HG02840 (cell line): ENCODE measurements at regions not wholly inside any gene's neighbourhood (a gene's known extent, or its start where the extent isn't known, plus 50 kb on each side); places are given as distances from the start of the nearest gene placed in this dataset.

Source experiments
- ATAC-seq: cut with Tn5 transposase; IDR thresholded peaks from one replicate; pipeline ENCODE4 v1.9.1; 2021; ENCODE audit warnings: mild to moderate bottlenecking, moderate library complexity, moderate number of reproducible peaks; ENCODE audit not compliant: unreplicated experiment, low FRiP score

DNA sequence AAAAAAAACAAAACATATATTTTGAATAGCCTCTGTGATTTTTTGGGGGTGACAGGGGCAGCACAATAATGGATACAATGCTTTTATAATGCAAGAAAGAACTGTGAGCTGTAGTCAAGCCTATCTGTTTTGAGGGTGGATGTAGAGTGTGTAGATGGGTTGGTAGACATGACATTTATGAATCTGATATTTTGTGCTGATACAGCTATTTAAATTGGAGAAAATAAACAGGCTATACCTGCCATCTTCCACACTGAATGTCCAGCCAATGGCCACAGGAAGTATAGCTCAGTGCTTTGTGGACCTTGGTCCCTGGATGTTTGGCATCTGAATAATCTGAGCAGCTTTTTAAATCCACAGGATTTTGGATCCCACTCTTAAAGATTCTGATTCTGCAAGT lies 175.0 kb downstream of the NEDD1 start:
- ATAC-seq, result no peak

DNA sequence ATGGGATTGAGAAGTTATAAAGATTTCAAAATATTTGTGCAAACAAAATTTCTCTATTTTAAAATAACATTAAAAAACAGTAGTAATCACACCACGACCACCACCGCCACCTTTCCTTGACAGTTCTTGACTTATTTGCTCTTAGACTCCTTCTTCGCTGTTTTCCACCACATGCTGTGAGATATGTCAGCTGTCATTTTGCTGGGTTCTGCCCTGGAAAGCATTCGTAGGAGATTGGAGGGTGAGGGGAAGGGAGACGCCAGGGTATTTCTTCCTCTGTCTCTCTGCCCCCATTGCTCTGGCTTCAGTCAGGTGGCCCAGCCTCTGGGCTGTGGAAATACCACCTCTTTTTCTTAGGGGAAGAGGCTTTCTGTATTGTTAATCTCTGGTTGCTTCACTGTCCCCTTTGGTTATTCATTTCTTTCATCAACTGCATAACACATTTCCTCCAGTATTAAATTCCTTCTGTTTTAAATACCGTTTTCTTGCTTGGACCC lies 186.2 kb downstream of the NEDD1 start:
- ATAC-seq, result no peak

DNA sequence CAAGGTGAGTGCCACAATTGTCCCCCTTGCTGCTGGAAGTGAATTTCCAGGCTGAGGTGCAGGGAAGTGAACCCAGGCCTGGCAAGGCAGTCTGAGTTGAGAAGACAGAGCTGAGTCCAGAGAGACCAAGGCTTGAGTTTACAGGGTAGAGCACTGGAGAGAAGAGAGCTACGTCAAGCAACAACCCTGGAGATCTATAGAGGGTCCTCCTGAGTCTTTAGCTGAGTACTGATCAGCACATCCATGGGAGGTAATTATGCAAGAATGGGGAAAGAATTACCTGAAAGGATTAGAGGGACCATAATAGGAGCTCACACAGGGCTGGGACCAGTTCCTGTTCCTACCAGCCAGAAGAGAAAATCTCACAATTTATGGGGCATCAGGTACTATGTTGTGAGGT lies 190.7 kb downstream of the NEDD1 start:
- ATAC-seq, result no peak

DNA sequence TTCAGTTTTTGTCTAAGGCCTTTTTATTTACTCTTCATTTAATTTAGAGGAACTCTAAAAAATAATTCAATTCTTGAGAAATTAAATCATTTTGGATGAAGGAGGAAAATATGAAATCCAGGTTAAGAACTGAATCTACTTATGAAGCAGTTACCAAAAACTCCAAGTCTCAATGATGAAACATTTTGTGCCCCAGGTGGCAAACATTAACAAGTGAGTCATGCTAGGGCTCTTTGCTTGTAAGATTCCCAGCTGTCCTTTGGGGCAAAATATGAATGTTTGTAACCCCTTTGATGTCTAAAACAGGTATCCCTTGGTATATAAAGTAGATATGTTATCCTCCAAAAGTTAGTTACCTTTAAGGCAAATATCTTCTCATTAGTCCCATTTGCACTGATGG lies 202.4 kb downstream of the NEDD1 start:
- ATAC-seq, result no peak

DNA sequence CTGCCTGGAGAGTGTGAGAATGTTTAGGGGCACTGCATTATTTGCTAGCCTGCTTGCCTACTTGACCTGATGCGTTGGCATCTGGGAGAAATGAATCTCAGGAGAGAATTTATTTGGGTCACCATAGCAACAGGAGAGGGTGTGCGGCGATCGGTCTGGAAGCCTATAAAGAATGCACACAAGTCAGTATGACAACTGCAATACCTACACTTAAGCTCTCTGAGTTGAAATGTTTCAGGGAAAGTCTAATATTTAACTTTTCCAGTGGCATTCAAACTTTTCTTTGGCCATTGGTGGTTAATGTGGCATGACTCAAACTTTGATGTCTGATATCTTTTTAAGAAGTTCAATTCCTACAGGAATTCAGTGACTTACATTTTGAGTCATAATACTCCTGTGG lies 205.1 kb downstream of the NEDD1 start:
- ATAC-seq, result no peak

DNA sequence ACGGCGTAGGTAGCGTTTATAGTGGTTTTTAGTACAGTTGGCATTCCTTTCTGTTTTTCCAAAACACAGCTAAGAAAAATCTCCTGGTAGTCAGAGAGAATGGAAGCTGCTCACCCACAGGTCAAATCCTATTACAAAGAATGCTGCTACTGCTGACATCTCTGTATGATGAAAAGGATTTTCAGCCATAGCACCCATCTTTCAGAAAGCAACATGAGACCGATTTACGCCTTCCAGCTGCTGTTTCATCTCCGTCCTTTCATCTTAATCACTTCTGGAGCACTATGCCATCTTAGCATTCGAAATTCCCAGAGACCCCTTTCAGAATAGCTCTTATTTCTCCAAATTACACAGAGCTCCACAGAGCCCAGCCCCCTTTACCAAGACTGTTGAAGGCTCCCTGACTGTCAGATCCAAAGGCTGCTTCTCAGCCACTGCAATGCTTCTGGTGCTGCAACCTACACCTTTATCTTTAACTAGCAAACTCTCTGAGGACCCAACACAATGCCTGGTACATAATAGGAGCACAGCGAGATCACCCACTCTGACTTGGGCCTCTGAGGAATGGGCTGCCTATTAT lies 211.8 kb downstream of the NEDD1 start:
- ATAC-seq, result no peak

DNA sequence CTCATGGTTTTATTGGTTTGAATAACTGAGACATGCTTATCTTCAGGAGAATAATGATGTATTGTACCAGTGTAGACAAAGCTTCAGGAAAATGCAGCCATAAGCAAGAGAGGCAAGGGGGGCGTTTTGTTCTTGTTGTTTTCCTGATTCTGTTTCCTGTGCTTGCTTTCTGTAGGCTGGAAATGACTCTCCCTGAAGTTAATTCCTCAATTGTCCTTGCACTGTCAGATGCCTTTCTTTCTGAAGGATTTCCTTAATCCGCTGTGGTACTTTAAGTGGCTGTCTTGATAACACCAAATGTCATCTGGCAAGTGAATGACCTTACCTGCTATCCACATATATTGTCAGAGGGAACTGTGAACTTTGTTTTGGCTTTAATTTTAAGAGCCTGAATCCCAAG lies 220.0 kb downstream of the NEDD1 start:
- no peak for ATAC-seq

DNA sequence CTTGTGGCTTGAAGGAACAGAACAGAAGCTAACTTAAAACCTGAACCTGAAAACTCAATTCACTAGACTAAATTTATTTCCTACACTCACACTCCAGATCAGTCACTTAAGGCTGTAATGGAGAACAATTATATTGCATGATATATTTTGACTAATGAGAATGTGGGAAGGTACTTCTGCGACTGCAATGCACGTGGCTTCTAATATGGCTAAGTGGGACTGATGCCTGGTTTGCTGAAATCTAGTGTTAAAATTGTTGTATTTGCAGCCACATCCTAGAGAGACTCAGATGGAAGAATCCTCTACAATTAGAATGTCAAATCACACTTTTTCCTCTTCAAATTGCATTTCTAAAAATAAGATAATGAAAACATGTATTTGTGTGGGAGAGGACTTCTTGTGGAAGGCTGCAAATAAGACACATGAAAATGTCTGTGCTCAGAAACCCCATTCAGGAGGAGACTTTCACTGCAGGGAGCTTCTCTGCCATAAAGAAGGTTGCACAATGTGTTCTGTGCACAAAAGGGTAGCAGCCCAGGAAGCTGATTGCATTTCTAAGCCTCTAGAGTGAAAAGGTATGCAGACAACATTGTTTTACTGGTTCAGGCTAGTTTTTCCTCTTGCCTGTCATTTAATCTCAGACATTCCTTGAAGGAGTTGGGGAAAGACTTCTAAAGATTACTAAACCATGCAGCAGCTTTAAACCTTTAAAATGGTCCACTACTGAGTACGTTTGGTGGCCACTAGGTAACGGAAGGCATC lies 224.3 kb downstream of the NEDD1 start:
- no peak for ATAC-seq

DNA sequence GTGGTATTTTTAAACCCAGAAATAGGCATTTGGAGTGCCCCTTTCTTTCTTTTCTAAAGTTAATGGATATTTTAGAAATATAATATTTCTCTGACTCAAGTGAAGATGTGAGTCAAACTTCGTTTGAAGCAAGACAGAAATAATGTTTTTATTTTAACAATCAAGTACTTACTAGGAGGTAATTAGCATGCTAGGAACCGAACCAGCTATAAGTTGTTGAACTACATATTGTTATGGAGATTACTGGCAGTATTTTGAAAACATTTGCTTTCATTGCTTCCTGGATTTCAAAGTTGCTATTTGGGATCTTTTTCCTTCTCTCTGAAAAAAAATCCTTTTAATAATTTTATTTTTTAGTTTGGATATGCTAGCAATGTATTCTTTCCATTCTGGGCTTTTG lies 225.2 kb downstream of the NEDD1 start:
- no peak for ATAC-seq

DNA sequence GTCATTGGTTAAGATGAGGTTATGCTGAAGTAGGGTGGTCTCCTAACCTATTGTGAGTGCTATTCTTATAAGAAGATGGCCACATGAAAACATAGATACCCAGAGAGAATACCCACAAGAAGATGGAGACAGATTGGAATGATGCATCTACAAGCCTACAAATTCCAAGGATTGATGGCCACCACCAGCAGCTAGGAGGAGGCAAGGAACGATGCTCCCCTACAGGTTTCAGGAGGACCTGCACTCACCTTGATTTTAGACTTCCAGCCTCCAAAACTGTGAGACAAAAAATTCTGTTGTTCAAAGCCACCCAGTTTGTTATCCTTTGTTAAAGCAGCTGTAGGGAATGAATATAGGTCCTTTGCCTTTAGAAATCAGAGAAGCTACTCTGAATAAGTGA lies 227.4 kb downstream of the NEDD1 start:
- no peak for ATAC-seq

DNA sequence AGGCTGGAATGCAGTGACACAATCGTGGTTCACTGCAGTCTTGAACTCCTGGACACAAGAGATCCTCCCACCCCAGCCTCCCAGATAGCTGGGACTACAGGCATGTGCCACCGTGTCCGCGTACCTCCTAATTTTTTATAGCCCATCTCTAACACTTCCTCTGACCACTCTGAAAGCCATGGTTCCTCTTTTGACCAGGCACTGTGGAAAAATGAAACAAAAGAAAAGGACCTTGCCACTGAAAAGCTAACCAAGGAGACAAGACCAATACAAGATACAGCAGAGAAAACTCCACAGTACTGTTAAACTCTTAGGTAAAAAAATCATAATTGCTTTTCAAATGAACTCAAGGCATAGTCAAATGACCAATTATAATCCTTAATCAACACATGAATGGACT lies 233.3 kb downstream of the NEDD1 start:
- no peak for ATAC-seq

DNA sequence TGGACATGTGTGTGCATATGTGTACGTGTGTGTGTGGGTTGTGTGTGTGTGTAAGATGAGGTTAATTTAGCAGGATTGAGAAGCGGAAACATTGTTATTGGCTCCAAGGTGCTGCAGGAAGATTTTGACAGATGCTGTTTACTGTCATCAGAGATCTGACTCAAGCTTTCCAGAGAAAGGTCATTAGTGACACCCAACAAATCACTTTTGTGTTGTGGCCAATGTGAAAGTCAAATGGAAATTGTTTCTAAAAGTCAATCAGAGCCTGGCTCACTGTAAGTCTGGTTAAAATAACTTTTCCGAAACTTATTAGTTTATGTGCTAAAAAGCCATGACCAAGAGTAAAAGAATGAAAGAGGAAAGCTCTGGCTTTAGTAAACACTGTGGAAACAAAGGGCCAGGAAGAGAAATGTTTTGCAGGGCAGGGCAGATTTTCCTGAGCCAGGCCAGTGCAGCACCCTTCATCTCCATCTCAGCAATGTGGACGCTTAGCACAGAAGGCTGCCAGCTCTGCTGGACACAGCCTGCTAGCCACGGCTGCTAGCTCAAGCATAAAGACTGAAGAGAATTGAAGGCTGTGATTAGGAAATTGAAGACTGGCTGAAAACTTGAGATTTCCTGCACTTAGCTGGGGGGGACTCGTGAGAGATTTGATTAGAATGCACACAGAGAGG lies 235.8 kb downstream of the NEDD1 start:
- ATAC-seq, result no peak

DNA sequence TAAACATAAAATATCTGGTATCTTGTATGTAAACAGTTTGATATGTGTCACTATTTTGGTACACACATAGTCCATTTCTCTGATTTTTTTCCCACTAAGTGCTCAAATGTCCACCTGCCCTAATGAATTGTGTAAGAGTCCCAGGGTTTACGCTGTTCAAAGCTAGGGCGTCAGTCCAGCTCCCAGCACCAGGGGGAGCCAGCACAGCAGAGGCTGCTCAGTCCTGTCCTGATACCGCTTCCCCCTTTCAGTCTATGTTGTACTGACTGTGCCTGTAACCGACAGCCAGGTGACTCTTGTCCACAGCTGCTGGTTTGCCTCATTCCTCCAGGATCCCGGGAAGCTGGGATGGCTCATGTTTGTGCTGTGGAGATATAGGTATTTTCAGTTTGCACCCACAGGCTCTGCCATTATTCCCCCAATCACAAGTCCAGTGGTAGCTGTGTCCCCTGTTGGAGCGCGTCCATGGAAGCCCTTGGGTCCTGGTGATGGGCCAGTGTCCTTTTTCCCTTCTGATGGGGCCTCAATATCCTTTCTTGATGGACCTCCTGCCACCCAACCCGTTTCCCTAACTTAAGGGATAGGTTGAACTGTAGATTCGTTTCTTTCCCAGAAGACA lies 242.0 kb downstream of the NEDD1 start:
- ATAC-seq, result peak; percentile 93

DNA sequence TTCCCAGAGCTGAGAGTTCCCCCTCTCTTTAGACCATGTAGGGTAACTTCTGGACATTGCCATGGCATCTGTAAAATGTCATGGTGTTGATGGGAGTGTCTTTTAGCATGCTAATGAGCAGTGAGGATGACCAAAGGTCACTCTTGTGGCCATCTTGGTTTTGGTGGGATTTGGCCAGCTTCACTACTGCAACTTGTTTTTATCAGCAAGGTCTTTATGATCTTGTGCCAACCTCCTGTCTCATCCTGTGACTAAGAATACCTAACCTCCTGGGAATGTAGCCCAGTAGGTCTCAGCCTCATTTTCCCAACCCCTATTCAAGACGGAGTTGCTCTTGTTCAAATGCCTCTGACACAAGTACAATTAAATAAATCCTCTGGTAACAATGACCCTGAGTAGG lies 244.4 kb downstream of the NEDD1 start:
- no peak for ATAC-seq

DNA sequence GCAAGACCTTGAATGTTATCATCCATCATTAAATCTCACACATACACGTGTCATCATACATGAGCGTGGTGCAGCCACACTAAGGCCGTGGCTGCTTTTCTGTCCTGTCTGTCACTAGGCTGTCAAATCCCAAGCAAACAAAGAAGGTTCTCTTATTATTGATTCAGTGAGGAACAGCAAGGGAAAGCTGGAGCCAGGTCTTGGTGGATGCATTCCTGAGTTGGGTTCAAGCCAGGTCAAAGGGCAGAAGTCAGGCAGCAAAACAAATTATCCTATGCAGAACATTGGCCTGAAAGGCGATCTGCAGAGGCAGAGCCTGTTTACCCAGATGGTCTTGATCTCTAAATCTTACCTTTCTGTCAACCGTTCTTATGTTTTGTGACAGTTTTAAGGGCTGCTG lies 252.3 kb downstream of the NEDD1 start:
- ATAC-seq, result no peak

DNA sequence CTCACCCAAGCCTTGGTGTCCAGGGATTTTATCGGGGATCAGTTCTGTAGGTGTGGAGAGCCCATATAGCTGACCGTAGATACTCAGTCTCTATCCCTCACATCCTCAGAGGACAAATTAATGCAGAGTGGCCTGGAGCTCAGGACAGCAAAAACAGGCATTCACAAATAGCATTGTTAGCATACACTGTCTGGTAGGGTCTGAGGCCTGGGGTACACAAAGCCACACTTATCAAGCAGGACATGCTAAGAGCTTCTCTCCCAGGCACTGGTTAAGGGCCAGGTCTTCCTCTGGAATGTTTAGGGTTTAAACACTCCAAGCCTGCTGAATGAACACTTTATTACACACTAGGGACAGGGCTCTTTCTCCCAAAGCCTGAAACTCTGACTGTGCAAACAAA lies 253.2 kb downstream of the NEDD1 start:
- no peak for ATAC-seq

DNA sequence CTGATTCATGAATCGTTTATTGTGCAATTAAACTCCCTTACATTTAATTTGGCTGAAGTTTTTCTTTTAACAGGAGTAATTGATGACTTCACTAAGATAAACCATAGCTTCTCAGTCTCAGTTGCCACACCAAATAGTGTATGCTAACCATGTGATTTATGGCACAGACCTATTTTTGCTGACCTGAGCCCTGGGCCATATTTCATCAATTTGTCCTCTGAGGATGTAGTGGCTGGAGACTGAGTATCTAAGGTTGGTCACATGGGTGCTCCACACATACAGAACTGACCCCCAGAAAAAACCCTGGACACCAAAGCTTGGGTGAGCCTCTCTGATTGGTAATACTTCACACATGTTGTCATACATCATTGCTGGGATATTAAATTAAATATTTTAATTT lies 255.1 kb downstream of the NEDD1 start:
- no peak for ATAC-seq

DNA sequence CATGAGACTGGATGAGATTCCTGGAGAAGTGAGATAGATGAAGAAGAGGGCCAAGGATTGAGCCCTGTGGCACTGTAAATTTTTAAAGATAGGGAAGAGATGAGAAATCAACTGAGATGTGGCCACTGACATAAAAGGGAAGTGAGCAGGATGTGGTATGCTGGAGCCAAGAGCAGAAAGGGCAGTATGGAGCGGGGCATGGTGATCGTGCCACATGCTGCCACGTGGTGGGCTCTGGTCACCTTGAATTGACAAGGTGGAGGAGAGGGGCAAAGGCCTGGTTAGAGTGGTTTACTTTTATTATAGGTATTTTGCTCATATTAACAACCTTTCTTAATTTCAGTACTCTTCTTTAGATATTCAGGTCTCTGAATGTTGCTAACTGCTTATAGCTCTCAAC lies 257.9 kb downstream of the NEDD1 start:
- no peak for ATAC-seq

DNA sequence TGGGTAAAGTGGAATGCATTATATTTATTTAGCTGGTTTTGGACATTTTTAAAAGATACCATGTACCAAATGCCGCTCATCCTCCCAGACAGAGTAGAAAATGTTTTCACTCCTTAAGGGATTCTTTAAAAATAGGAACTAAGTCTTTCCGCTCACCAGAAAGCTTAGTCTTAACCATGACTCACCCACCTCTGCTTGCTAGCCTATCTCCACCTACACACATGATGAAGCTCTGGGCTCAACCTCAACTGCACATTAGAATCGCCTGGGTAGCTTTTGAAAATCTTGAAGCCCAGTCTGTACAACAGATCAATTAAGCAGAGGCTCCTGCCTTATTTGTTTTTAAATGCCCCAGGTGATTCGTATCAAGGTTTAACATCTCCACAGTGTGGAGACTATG lies 260.5 kb downstream of the NEDD1 start:
- ATAC-seq, result no peak

DNA sequence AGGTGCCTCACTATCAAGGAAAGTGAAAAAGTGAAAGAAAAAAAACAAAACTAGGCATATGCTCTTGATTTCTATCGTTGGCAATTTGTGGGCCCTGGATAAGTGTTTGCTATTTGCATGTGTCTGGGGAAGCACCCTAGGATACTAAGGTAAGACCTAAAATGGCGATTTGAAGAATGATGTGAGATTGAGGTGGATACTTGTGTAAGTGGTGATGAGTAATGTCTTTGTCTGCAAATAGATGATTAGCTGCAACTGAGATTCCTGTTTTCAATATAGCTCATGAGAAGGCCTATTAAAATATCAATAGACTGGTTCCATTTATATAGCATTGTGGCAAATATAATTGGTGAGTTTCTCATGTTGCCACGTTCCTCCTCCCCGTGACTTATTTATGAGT lies 261.7 kb downstream of the NEDD1 start:
- no peak for ATAC-seq

DNA sequence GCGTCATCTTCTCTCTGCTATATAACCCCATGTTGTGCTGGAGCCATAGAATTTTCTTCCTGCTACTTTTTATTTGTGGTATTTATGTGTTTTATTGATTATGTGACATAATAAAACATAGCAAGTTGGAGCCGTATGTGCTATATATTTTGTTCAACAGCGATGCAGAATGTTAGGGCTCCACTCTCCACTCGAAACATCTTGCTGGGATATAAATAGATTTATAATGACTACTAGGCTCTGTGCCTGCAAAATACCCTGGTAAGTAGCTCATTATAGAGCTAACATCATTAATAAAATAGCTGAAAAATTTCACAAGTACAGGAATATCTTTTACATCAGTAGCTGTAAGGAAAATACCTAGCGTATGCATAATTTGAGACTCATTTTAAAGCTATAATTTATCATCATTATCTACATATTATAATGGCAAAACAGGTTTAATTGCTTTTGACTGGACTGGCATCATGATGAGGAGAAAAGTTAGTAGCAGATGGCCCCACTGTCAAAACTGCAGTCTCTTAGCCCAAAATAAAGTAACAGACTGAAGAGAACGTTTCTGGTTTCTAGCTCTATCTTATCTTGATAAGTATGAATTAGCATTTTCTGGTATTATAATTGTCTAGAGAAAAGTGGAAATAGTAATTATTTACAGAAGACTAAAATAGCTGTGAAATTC lies 263.0 kb downstream of the NEDD1 start:
- ATAC-seq, result no peak
